HG02840 (cell line): ENCODE measurements at regions not wholly inside any gene's neighbourhood (a gene's known extent, or its start where the extent isn't known, plus 50 kb on each side); places are given as distances from the start of the nearest gene placed in this dataset.

Source experiments
- ATAC-seq: cut with Tn5 transposase; IDR thresholded peaks from one replicate; pipeline ENCODE4 v1.9.1; 2021; ENCODE audit warnings: mild to moderate bottlenecking, moderate library complexity, moderate number of reproducible peaks; ENCODE audit not compliant: unreplicated experiment, low FRiP score

DNA sequence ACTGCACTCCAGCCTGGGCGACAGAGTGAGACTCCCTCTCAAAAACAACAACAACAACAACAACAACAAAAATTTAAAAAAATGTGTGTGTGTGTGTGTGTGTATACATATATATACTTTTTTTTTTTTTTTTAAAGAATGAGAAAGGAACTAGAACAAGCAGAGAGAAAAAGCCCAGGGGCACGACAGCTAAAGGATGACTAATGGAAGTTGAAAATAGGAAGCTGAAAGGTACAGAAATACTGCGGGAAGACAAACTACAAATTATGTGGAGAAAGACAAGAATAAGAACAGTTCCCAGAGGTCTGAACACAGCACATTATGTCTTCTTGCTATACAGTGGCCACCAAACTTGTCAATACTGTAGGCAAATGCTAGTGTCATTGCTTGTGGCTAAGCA is 141.9 kb upstream of the PRSS1 start:
- no peak for ATAC-seq

GRCh38 chr7:142606081-142606480 is 143.2 kb upstream of the PRSS1 start:
- ATAC-seq: no peak

GRCh38 chr7:142604671-142605070 is 144.6 kb upstream of the PRSS1 start:
- no peak for ATAC-seq

DNA sequence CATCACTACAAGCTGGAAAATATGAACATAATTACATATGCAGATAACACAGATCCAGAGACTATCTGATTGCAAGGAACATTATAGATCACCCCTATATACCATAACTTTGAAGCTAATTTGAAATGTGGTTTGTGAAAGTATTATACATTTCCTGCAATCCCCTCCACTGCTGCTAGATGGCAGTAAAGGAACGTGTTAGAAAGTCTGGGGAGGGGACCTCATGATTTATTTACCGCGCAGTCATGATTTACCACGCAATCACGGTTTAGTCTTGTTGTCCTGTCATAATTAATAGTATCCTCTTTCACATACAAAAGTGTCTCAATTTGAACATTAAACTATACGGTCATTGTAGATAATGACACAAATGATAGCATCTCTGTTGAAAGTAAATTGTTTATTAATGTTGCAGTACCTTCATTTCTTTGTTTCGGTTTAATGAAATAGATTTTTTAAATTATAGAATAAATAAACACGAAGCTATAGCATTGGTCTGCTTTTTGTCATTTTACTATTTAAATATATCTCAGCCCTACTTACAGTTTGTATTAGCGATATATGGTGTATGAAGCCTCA is 145.3 kb upstream of the PRSS1 start:
- no peak for ATAC-seq

GRCh38 chr7:142602756-142603155 is 146.5 kb upstream of the PRSS1 start:
- no peak for ATAC-seq

- no peak for ATAC-seq
These were observed 147.1 kb upstream of the PRSS1 start for GRCh38 chr7:142602183-142602582.

DNA sequence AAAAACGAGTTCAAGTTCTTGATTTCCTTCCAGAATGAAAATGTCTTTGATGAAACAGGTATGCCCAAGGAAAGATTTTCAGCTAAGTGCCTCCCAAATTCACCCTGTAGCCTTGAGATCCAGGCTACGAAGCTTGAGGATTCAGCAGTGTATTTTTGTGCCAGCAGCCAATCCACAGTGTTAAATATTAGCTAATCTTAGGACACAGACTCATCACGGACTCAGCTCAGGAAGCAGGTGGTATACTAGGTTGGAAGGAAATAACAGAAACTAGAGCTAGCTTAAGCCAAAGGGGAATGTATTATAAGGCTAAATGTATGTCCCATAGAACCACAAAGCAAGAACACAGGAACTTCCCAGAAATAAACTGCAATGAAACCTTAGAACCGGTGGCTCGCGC is 151.0 kb upstream of the PRSS1 start:
- no peak for ATAC-seq

GRCh38 chr7:142597547-142597946 is 151.7 kb upstream of the PRSS1 start:
- ATAC-seq: no peak

DNA sequence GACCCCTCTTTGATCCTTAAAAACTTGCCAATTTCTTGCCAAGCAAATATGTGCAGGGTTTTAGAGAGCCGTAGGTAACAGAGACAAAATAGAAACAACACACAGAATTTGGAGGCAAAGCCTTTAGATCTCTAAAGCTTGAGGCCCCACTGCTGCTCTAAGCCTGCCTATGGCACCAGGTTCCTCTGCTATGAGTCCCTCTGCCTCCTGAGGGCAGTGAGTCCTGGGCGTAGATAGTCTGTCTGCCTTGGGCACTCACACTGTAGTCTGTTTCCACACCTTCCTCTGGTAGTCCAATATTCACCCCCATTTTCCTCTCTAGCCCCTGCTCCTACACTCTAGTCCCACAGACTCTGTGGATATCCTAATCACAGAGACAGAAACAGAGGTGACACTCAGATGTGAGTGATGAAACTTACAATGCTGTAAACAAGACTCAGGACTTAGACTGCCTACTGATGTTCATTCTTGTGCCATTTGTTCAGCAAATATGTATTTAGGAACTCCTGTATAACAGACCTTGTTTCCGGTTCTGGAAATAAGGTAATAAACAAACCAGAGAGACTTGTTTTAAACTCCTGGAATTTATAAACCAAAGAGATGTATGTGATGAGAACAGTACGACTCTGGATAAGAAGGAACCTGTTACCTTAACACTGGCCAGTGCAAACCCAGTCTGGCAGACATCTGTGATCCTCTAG is 153.3 kb upstream of the PRSS1 start:
- ATAC-seq: no peak

DNA sequence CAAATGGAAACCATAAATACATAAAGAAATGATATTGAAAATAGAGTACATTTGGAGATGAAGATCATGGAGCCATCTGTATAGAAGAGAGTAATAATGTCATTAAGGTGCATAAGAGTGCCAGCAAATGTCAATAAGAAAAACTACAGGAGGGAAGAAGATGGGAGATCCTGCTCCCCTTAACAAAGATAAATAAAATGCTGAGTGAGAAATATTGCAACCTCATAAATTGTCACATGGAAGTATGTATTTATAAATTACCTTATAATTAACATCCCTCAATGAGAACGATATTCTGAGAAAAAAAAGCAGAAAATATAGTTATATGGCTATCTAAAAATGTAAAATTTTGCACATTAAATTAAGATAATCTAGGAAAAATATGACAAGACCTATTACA is 155.2 kb upstream of the PRSS1 start:
- ATAC-seq: no peak

- ATAC-seq: no peak
These were observed 156.2 kb upstream of the PRSS1 start for GRCh38 chr7:142593106-142593505.

DNA sequence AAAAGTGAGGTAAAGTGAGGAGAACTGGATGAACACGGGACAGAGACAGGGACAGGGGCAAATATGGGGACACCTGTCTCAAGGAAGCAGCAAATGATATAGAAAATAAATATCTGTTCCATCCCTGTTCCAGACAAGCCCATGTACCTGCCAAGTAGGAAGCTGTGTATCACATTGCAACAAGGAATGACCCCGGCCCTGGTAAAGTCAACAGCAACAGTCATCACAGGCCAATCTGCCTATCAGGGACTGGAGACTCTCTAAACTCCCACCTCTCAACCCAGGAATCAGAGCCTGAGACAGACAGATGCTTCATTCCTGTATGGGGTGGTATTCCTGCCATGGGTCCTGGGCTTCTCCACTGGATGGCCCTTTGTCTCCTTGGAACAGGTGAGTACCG is 156.6 kb upstream of the PRSS1 start:
- no peak for ATAC-seq

DNA sequence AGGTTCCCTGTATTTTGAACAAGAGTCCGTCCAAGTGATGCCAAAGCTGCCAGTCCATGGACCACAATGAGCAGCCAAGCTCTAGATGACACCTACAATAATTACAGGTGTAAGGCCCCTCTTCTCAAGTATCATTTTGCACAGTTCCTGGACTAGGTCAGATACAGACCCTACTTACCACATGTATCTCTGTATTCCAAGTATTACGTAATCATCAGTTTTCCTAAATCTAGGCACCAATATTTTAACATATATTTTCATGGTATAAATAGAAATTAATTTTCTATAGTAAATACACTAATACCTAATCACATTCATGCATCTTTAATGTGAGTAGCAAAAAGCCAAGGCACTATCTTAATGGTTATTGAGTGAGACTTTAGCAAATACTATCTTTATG is 157.0 kb upstream of the PRSS1 start:
- ATAC-seq: no peak

DNA sequence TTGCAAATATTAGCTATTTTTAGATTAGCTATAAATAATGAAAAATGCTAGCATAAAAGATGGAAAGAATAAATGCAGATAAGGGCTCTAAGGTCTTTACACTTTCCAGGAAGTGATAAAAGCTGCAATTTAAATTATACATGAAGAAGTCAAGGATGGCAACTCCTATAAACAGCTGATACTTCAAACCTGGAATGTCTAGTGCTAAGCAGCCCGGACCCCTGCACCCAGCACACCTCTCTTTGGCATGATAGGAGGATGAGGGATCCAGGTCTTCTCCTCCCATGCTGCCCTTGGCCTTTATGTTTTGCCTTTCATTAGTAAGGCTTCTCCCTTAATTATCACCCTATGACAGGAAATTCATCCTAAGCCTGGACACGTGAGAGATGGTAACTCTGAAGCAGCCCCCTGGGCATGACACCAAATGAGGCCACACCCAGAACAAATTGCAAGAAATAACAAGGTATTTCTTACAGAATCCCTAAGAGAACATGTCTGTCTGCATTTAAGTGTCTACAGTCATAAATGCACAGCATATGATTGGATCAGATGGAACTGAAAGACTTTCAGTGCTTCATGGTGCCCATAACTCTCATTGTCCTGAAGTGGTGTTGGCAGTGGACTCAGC is 158.3 kb upstream of the PRSS1 start:
- ATAC-seq: no peak

- ATAC-seq: no peak
These were observed 159.2 kb upstream of the PRSS1 start for GRCh38 chr7:142590077-142590476.

- ATAC-seq: peak; percentile 80
These were observed 161.6 kb upstream of the PRSS1 start for GRCh38 chr7:142587578-142588191.

DNA sequence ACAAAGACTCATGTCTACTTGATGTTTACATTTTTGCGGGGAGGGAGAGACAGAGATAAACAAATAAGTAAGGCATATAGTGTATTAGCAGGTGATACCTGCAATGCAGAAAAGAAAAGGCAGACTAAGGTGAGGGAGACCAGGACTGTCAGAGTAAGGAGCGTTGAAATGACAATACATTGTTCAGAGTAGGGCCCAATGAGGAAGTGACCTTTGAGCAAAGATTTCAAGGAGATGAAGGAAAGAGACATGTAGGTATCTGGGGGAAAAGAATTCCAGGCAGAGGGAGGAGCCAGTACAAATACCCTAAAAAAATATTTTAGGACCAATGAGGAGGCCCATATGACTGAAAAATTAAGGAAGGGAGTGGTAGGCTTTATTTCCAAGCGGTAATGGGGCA is 162.7 kb upstream of the PRSS1 start:
- ATAC-seq: no peak

DNA sequence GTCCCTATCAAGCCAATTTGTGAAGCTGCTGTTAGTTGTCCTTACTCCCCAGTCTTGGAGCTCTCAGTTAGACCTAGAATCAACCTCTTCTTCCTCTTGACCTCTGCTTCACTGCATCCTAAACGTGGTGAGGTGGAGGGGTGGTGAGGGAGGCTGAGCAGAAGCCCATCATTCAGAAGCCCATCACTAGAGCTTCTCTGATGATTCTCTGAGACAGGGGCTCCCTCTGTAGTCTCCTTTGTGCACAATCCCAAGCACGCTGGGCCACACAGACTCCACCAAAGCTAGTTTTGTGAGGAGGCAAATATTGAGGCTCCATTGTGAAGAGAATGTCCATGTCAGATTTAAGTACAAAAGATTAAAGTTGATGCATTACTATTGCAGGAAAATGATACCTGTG is 163.8 kb upstream of the PRSS1 start:
- no peak for ATAC-seq

- ATAC-seq: no peak
These were observed 164.5 kb upstream of the PRSS1 start for GRCh38 chr7:142584765-142585164.

DNA sequence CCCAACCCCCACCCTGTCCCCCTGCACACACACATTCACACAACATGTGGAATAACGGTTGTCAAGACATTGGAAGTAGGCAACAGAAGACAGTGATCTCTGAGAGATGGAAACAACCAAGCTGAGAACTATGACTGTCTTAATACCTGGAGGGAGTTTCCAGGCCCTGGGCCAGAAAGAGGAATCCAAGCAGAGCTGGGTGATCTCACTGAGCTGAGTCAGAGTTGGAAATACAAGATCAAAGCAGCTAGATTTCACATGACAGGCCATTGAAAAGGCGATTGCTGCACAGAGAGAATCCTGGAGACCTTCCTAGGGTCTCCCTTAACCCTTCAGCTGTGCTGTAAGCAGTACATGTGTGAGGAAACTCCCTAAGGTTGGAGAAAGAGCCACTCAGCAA is 165.8 kb upstream of the PRSS1 start:
- ATAC-seq: peak; percentile 73

GRCh38 chr7:142582351-142582750 is 166.9 kb upstream of the PRSS1 start:
- no peak for ATAC-seq

- ATAC-seq: peak; percentile 70
These were observed 167.9 kb upstream of the PRSS1 start for GRCh38 chr7:142581341-142581740.
